HG03060 (cell line): ENCODE measurements at regions not wholly inside any gene's neighbourhood (a gene's known extent, or its start where the extent isn't known, plus 50 kb on each side); places are given as distances from the start of the nearest gene placed in this dataset.

ENCODE experiments used
- ATAC-seq: cut with Tn5 transposase; IDR thresholded peaks from one replicate; pipeline ENCODE4 v1.9.1; 2021; ENCODE audit warnings: low read depth, moderate number of reproducible peaks; ENCODE audit not compliant: unreplicated experiment

- no peak for ATAC-seq
Observed at GRCh38 chr20:10856237-10857015, 182.6 kb upstream of the JAG1 start.

- ATAC-seq: no peak
Observed at GRCh38 chr20:10857352-10858070, 183.7 kb upstream of the JAG1 start.

GRCh38 chr20:10861090-10861489 is 187.3 kb upstream of the JAG1 start:
- ATAC-seq: no peak

- no peak for ATAC-seq
Observed at GRCh38 chr20:10861619-10862018, 187.8 kb upstream of the JAG1 start.

GRCh38 chr20:10863337-10864060 is 189.7 kb upstream of the JAG1 start:
- ATAC-seq: no peak

- no peak for ATAC-seq
Observed at GRCh38 chr20:10864076-10864672, 190.4 kb upstream of the JAG1 start.

GRCh38 chr20:10868299-10868698 is 194.5 kb upstream of the JAG1 start:
- ATAC-seq: no peak

- ATAC-seq: no peak
Observed at GRCh38 chr20:10873026-10873425, 199.2 kb upstream of the JAG1 start.

GRCh38 chr20:10875653-10876052 is 201.9 kb upstream of the JAG1 start:
- ATAC-seq: no peak

- no peak for ATAC-seq
Observed at GRCh38 chr20:10876558-10876957, 202.8 kb upstream of the JAG1 start.

GRCh38 chr20:10877342-10877741 is 203.5 kb upstream of the JAG1 start:
- ATAC-seq: no peak

GRCh38 chr20:10883166-10883565 is 209.4 kb upstream of the JAG1 start:
- ATAC-seq: no peak

- ATAC-seq: no peak
Observed at GRCh38 chr20:10893321-10893720, 219.5 kb upstream of the JAG1 start.

GRCh38 chr20:10897336-10897735 is 223.5 kb upstream of the JAG1 start:
- no peak for ATAC-seq

- ATAC-seq: no peak
Observed at GRCh38 chr20:10898552-10898951, 224.8 kb upstream of the JAG1 start.

- ATAC-seq: no peak
Observed at GRCh38 chr20:10902174-10902573, 228.4 kb upstream of the JAG1 start.

GRCh38 chr20:10902576-10903282 is 228.9 kb upstream of the JAG1 start:
- no peak for ATAC-seq

- no peak for ATAC-seq
Observed at GRCh38 chr20:10906834-10907233, 233.0 kb upstream of the JAG1 start.

- ATAC-seq: no peak
Observed at GRCh38 chr20:10909803-10910202, 236.0 kb upstream of the JAG1 start.

GRCh38 chr20:10910535-10911178 is 236.9 kb upstream of the JAG1 start:
- no peak for ATAC-seq
